ENCODE measurements at regions not wholly inside any gene's neighbourhood (a gene's known extent, or its start where the extent isn't known, plus 50 kb on each side); places are given as distances from the start of the nearest gene placed in this dataset.

GRCh38 chr7:84399661-84400060, 205.1 kb upstream of the SEMA3A start:
- Histone ChIP-seq H3K4me2 (ENCODE audit: low read depth, low read length) (no peak overlapping the region), H3K79me2 (ENCODE audit: low read length) (no peaks in the 10 kb centered on the region), H2AFZ (ENCODE audit: low read length) (no peak overlapping the region), H3F3A (ENCODE audit: insufficient read depth, low read length) (no peaks in the 10 kb centered on the region), H3K4me1 (ENCODE audit: low read length) (no peaks in the 10 kb centered on the region), H4K20me1 (ENCODE audit: insufficient read depth, low read length) (no peaks in the 10 kb centered on the region), H3K4me3 (ENCODE audit: low read length) (no peak overlapping the region), H3K27me3 (replicated peaks; ENCODE audit: insufficient read depth, low read length) (no peaks in the 10 kb centered on the region), H3K27ac (ENCODE audit: low read length) (no peak overlapping the region), H3K9me3 (replicated peaks; ENCODE audit: insufficient read depth, low read length) (no peaks in the 10 kb centered on the region), H3K9me2 (replicated peaks; ENCODE audit: insufficient read depth, low read length) (no peaks in the 10 kb centered on the region), H3K9ac (ENCODE audit: low read length) (no peak overlapping the region), H3K36me3 (replicated peaks; ENCODE audit: insufficient read depth, low read length) (no peaks in the 10 kb centered on the region)
- no peak for DNase-seq
- TF ChIP-seq EZH2phosphoT487 (IDR thresholded peaks at IDR 0.05; ENCODE audit: low read length): no peak
- TF ChIP-seq CTCF (IDR thresholded peaks at IDR 0.05; ENCODE audit: low read length): no peak
- no peak for TF ChIP-seq EZH2 (optimal IDR thresholded peaks at IDR 0.05; ENCODE audit: low read depth, low read length)

DNA sequence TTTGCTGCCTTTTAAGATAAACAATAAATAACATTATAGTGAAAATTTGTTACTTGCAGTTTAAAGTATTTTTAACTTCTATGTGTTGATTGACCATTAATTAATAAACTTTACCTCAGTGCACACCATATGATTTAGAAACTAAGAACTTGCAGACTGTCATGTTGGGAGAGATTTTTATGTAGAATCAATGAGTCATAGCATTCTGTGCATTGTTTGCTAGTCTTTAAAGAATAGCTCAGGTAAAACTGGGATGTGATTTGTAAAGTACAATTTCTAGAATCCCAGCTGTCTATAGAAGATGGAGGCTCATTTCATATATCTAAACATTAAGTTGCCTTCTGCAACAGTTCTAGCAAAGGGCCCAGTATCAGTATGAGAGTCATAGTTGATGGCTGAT, 199.6 kb upstream of the SEMA3A start:
- no peaks in the 10 kb centered on the region for H3K36me3 ChIP-seq (replicated peaks; ENCODE audit: insufficient read depth, low read length)
- no peak overlapping the region for H3K4me2 ChIP-seq (ENCODE audit: low read depth, low read length)
- no peaks in the 10 kb centered on the region for H3K9me2 ChIP-seq (replicated peaks; ENCODE audit: insufficient read depth, low read length)
- H3K4me3 ChIP-seq (ENCODE audit: low read length): no peak overlapping the region
- no peaks in the 10 kb centered on the region for H3K9me3 ChIP-seq (replicated peaks; ENCODE audit: insufficient read depth, low read length)
- no peak overlapping the region for H2AFZ ChIP-seq (ENCODE audit: low read length)
- H3K4me1 ChIP-seq (ENCODE audit: low read length): no peaks in the 10 kb centered on the region
- no peak overlapping the region for H3K9ac ChIP-seq (ENCODE audit: low read length)
- no peak for DNase-seq
- H3K79me2 ChIP-seq (ENCODE audit: low read length): no peaks in the 10 kb centered on the region
- no peaks in the 10 kb centered on the region for H4K20me1 ChIP-seq (ENCODE audit: insufficient read depth, low read length)
- no peak overlapping the region for H3K27ac ChIP-seq (ENCODE audit: low read length)
- TF ChIP-seq EZH2 (optimal IDR thresholded peaks at IDR 0.05; ENCODE audit: low read depth, low read length) (no peak), CTCF (IDR thresholded peaks at IDR 0.05; ENCODE audit: low read length) (no peak), EZH2phosphoT487 (IDR thresholded peaks at IDR 0.05; ENCODE audit: low read length) (no peak)
- no peaks in the 10 kb centered on the region for H3F3A ChIP-seq (ENCODE audit: insufficient read depth, low read length)
- H3K27me3 ChIP-seq (replicated peaks; ENCODE audit: insufficient read depth, low read length): no peaks in the 10 kb centered on the region

GRCh38 chr7:84393786-84394185, 199.2 kb upstream of the SEMA3A start:
- Histone ChIP-seq H3K36me3 (replicated peaks; ENCODE audit: insufficient read depth, low read length) (no peaks in the 10 kb centered on the region), H3K4me3 (ENCODE audit: low read length) (no peak overlapping the region), H3K4me1 (ENCODE audit: low read length) (peaks cover 3% of the 10 kb centered on the region), H3F3A (ENCODE audit: insufficient read depth, low read length) (no peaks in the 10 kb centered on the region), H3K27me3 (replicated peaks; ENCODE audit: insufficient read depth, low read length) (no peaks in the 10 kb centered on the region), H3K79me2 (ENCODE audit: low read length) (no peaks in the 10 kb centered on the region), H3K4me2 (ENCODE audit: low read depth, low read length) (no peak overlapping the region), H3K9me2 (replicated peaks; ENCODE audit: insufficient read depth, low read length) (no peaks in the 10 kb centered on the region), H3K9ac (ENCODE audit: low read length) (no peak overlapping the region), H4K20me1 (ENCODE audit: insufficient read depth, low read length) (no peaks in the 10 kb centered on the region), H3K27ac (ENCODE audit: low read length) (no peak overlapping the region), H3K9me3 (replicated peaks; ENCODE audit: insufficient read depth, low read length) (no peaks in the 10 kb centered on the region), H2AFZ (ENCODE audit: low read length) (no peak overlapping the region)
- DNase-seq: no peak
- no peak for TF ChIP-seq CTCF (IDR thresholded peaks at IDR 0.05; ENCODE audit: low read length)
- TF ChIP-seq EZH2phosphoT487 (IDR thresholded peaks at IDR 0.05; ENCODE audit: low read length): no peak
- TF ChIP-seq EZH2 (optimal IDR thresholded peaks at IDR 0.05; ENCODE audit: low read depth, low read length): no peak

Data from MM.1S (cell line).